ENCODE measurements at regions not wholly inside any gene's neighbourhood (a gene's known extent, or its start where the extent isn't known, plus 50 kb on each side); places are given as distances from the start of the nearest gene placed in this dataset.

DNA sequence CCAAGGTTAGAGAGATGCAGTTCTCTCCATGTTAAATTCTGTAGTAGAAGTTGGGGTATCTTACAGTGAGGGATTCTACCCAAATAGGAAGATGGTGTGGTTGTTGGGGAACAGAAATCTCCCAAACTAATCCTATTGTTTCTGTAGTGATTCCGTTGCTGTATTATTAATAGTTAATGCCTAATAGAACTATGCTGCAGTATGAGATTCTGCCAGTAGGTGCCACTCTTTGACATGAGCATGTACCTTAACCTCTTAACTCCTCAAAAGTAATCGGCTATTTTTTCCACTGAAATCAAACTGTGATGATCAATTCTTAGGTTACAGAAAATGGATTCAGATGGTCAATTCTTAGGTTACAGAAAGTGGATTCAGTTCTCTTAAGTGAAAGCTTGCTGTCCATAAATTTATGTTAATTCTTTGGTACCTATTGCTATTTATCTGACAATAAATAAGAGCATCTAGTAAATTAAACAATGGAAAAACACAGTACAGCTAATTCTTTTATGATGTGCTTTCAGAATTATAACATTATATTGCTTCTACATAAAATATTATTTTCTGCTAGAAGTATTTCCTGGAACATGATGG lies 97.9 kb upstream of the DLX2 start:
- Histone ChIP-seq H3K27me3 (no peaks in the 10 kb centered on the region), H3K4me1 (no peaks in the 10 kb centered on the region), H3K36me3 (no peaks in the 10 kb centered on the region), H3K9me3 (peaks cover 4 to 9% (median 5%) of the 10 kb centered on the region in 3 donors), H3K4me3 (no peak overlapping the region), H3K27ac (no peak overlapping the region)
- peak in 1 of 2 experiments; percentile 10 for TF ChIP-seq CTCF (IDR thresholded peaks at IDR 0.05)
- no peak for DNase-seq
- intact Hi-C loops (cut with DNase I; ENCODE audit: low total_unique reads): no loop called here

GRCh38 chr2:172204309-172204708 lies 101.6 kb upstream of the DLX2 start:
- Histone ChIP-seq H3K9me3 (peaks cover 4 to 9% (median 5%) of the 10 kb centered on the region in 3 donors), H3K27ac (no peak overlapping the region), H3K27me3 (no peaks in the 10 kb centered on the region), H3K36me3 (no peaks in the 10 kb centered on the region), H3K4me1 (no peaks in the 10 kb centered on the region), H3K4me3 (no peak overlapping the region)
- no peak for DNase-seq
- no peak for TF ChIP-seq CTCF (IDR thresholded peaks at IDR 0.05)
- intact Hi-C loops (cut with DNase I; ENCODE audit: low total_unique reads): no loop called here

GRCh38 chr2:172204762-172205161 lies 102.1 kb upstream of the DLX2 start:
- TF ChIP-seq CTCF (IDR thresholded peaks at IDR 0.05): no peak
- no peak overlapping the region for H3K4me3 ChIP-seq
- H3K4me1 ChIP-seq: no peaks in the 10 kb centered on the region
- no peak overlapping the region for H3K27ac ChIP-seq
- no peak for DNase-seq
- H3K9me3 ChIP-seq: peaks cover 4 to 8% (median 5%) of the 10 kb centered on the region in 3 donors
- H3K36me3 ChIP-seq: no peaks in the 10 kb centered on the region
- intact Hi-C loops (cut with DNase I; ENCODE audit: low total_unique reads): no loop called here
- H3K27me3 ChIP-seq: no peaks in the 10 kb centered on the region

DNA sequence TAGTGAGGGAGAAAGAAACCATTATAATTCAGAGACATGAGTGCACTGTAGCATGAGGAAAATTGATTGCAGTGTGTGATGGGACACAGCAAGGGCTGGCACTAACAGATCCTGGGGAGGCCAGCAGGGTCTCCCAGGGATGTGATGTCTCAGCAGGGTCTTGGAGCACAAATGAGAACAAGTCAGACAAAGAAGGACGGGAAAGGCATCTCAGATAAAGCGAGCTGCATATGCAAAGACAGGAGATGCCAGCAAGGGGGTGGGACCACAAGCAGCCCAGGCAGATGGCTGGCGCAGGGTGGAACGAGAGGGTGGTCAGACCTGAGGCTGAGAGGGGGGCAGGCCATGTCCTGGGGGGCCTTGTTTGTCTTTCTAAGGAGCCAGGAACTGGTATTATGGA lies 102.6 kb upstream of the DLX2 start:
- DNase-seq: no peak
- no peak overlapping the region for H3K4me3 ChIP-seq
- intact Hi-C loops (cut with DNase I; ENCODE audit: low total_unique reads): no loop called here
- H3K9me3 ChIP-seq: peaks cover under 1 to 4% (median 2%) of the 10 kb centered on the region in 3 donors
- no peak overlapping the region for H3K27ac ChIP-seq
- no peaks in the 10 kb centered on the region for H3K27me3 ChIP-seq
- TF ChIP-seq CTCF (IDR thresholded peaks at IDR 0.05): no peak
- no peaks in the 10 kb centered on the region for H3K36me3 ChIP-seq
- no peaks in the 10 kb centered on the region for H3K4me1 ChIP-seq

- H3K4me1 ChIP-seq: no peaks in the 10 kb centered on the region
- no peak overlapping the region for H3K27ac ChIP-seq
- DNase-seq: no peak
- intact Hi-C loops (cut with DNase I; ENCODE audit: low total_unique reads): no loop called here
- H3K9me3 ChIP-seq: no peaks in the 10 kb centered on the region
- no peaks in the 10 kb centered on the region for H3K36me3 ChIP-seq
- H3K4me3 ChIP-seq: no peak overlapping the region
- no peak for TF ChIP-seq CTCF (IDR thresholded peaks at IDR 0.05)
- no peaks in the 10 kb centered on the region for H3K27me3 ChIP-seq
Measured at GRCh38 chr2:172207911-172208310, 105.2 kb upstream of the DLX2 start.

Measured in tibial artery (tissue), 4 donors.